H1 (cell line): ENCODE measurements at regions not wholly inside any gene's neighbourhood (a gene's known extent, or its start where the extent isn't known, plus 50 kb on each side); places are given as distances from the start of the nearest gene placed in this dataset.

Experiments
- BRCA1 ChIP-seq: IDR thresholded peaks from 2 replicates; pipeline ENCODE4 v1.6.1; 2012; ENCODE audit warnings: low read depth, low read length, improper control_type of control experiment
- JUN ChIP-seq: IDR thresholded peaks from 2 replicates; pipeline ENCODE4 v1.6.1; 2011; ENCODE audit warnings: low read depth, mild to moderate bottlenecking, improper control_type of control experiment, low read length
- SP2 ChIP-seq: IDR thresholded peaks from 2 replicates; pipeline ENCODE4 v1.6.1; 2012; ENCODE audit warnings: mild to moderate bottlenecking, low read length, inconsistent platforms
- SP4 ChIP-seq: IDR thresholded peaks from 2 replicates; pipeline ENCODE4 v1.6.1; 2012; ENCODE audit warnings: low read length, inconsistent platforms
- SRF ChIP-seq: IDR thresholded peaks from 2 replicates; pipeline ENCODE4 v1.6.1; 2011; ENCODE audit warnings: mild to moderate bottlenecking, low read depth, low read length, moderate library complexity
- TCF12 ChIP-seq: IDR thresholded peaks from 2 replicates; pipeline ENCODE4 v1.6.1; 2011; ENCODE audit warnings: low read depth, mild to moderate bottlenecking, low read length

GRCh38 chr9:87800456-87800855, 74.5 kb downstream of the CTSL start (continued):
- TF ChIP-seq TCF12, result no peak
- TF ChIP-seq SP2, result no peak
- no peak for TF ChIP-seq SP4
- TF ChIP-seq BRCA1, result no peak
- TF ChIP-seq SRF, result no peak
- TF ChIP-seq JUN, result no peak
